ENCODE measurements at regions not wholly inside any gene's neighbourhood (a gene's known extent, or its start where the extent isn't known, plus 50 kb on each side); places are given as distances from the start of the nearest gene placed in this dataset.

- DNase-seq (ENCODE audit: low read depth, low spot score): no peak
Observed at GRCh38 chr14:73800970-73801515, 50.6 kb upstream of the PTGR2 start.

GRCh38 chr14:73797543-73798265 is 53.9 kb upstream of the PTGR2 start:
- DNase-seq (ENCODE audit: low read depth, low spot score): no peak

GRCh38 chr14:73796893-73797542 is 54.6 kb upstream of the PTGR2 start:
- DNase-seq (ENCODE audit: low read depth, low spot score): no peak

GRCh38 chr14:73796415-73796814 is 55.2 kb upstream of the PTGR2 start:
- no peak for DNase-seq (ENCODE audit: low read depth, low spot score)

- DNase-seq (ENCODE audit: low read depth, low spot score): no peak
Observed at GRCh38 chr14:73795974-73796373, 55.7 kb upstream of the PTGR2 start.

- no peak for DNase-seq (ENCODE audit: low read depth, low spot score)
Observed at GRCh38 chr14:73795466-73795865, 56.2 kb upstream of the PTGR2 start.

- DNase-seq (ENCODE audit: low read depth, low spot score): no peak
Observed at GRCh38 chr14:73794146-73794545, 57.5 kb upstream of the PTGR2 start.

GRCh38 chr14:73792481-73792880 is 59.1 kb upstream of the PTGR2 start:
- no peak for DNase-seq (ENCODE audit: low read depth, low spot score)

GRCh38 chr14:73789989-73790581 is 61.5 kb upstream of the PTGR2 start:
- DNase-seq (ENCODE audit: low read depth, low spot score): peak; percentile 69

- DNase-seq (ENCODE audit: low read depth, low spot score): no peak
Observed at GRCh38 chr14:73788701-73789551, 62.7 kb upstream of the PTGR2 start.

- DNase-seq (ENCODE audit: low read depth, low spot score): no peak
Observed at GRCh38 chr14:73788317-73788598, 63.4 kb upstream of the PTGR2 start.

GRCh38 chr14:73787486-73788316 is 63.9 kb upstream of the PTGR2 start:
- no peak for DNase-seq (ENCODE audit: low read depth, low spot score)

GRCh38 chr14:73786636-73787485 is 64.8 kb upstream of the PTGR2 start:
- DNase-seq (ENCODE audit: low read depth, low spot score): no peak

GRCh38 chr14:73785834-73786635 is 65.6 kb upstream of the PTGR2 start:
- DNase-seq (ENCODE audit: low read depth, low spot score): peak; percentile 36

GRCh38 chr14:73785336-73785833 is 66.2 kb upstream of the PTGR2 start:
- DNase-seq (ENCODE audit: low read depth, low spot score): no peak

GRCh38 chr14:73784988-73785313 is 66.7 kb upstream of the PTGR2 start:
- DNase-seq (ENCODE audit: low read depth, low spot score): no peak

- no peak for DNase-seq (ENCODE audit: low read depth, low spot score)
Observed at GRCh38 chr14:73784181-73784987, 67.2 kb upstream of the PTGR2 start.

- DNase-seq (ENCODE audit: low read depth, low spot score): no peak
Observed at GRCh38 chr14:73783107-73783727, 68.4 kb upstream of the PTGR2 start.
